SK-N-SH treated with all-trans-retinoic acid at 6 μM for 48 hours (cell line): ENCODE measurements at regions not wholly inside any gene's neighbourhood (a gene's known extent, or its start where the extent isn't known, plus 50 kb on each side); places are given as distances from the start of the nearest gene placed in this dataset.

Experiments used
- ATAC-seq: fragments of 200-7000 bp; cut with Tn5 transposase; 3 replicates; pipeline ENCODE4 v1.9.1; 2020; ENCODE audit warnings: mild to moderate bottlenecking, moderate library complexity
- ARNTL ChIP-seq: fragments of 450-650 bp; formaldehyde crosslinking; IDR thresholded peaks from 2 replicates; pipeline ENCODE4 v1.5.0; 2020; ENCODE audit warnings: low read depth, mild to moderate bottlenecking, moderate library complexity, borderline replicate concordance
- BACH2 ChIP-seq: fragments of 250-450 bp; sonication (Bioruptor Pico); IDR thresholded peaks from 2 replicates; pipeline ENCODE4 v1.9.0; 2021; ENCODE audit warnings: mild to moderate bottlenecking, borderline replicate concordance
- CREB5 ChIP-seq: fragments of 250-450 bp; sonication (Bioruptor Pico); IDR thresholded peaks from 2 replicates; pipeline ENCODE4 v1.5.1; 2020; ENCODE audit warnings: low read depth, mild to moderate bottlenecking, moderate library complexity
- CSDC2 ChIP-seq: fragments of 250-450 bp; sonication (Bioruptor Pico); IDR thresholded peaks from 2 replicates; pipeline ENCODE4 v1.5.0; 2020; ENCODE audit warnings: mild to moderate bottlenecking, moderate library complexity
- CSRNP3 ChIP-seq: fragments of 250-450 bp; sonication (Bioruptor Pico); IDR thresholded peaks from 2 replicates; pipeline ENCODE4 v1.5.1; 2021; ENCODE audit warnings: mild to moderate bottlenecking, moderate library complexity
- ESRRG ChIP-seq: fragments of 250-450 bp; sonication (Bioruptor Pico); IDR thresholded peaks from 2 replicates; pipeline ENCODE4 v1.6.1; 2021; ENCODE audit warnings: mild to moderate bottlenecking
- GLIS3 ChIP-seq: fragments of 250-450 bp; sonication (Bioruptor Pico); IDR thresholded peaks from 2 replicates; pipeline ENCODE4 v1.5.0; 2020; ENCODE audit warnings: mild to moderate bottlenecking, moderate library complexity
- ISL1 ChIP-seq: fragments of 250-450 bp; sonication (Bioruptor Pico); IDR thresholded peaks from 2 replicates; pipeline ENCODE4 v2.1.2; 2022; ENCODE audit warnings: mild to moderate bottlenecking, moderate library complexity
- OSR1 ChIP-seq: fragments of 250-450 bp; sonication (Bioruptor Pico); IDR thresholded peaks from 2 replicates; pipeline ENCODE4 v1.8.0; 2022; ENCODE audit warnings: moderate library complexity, mild to moderate bottlenecking, inconsistent platforms
- POU6F1 ChIP-seq: fragments of 250-450 bp; sonication (Bioruptor Pico); IDR thresholded peaks from 2 replicates; pipeline ENCODE4 v1.8.0; 2021; ENCODE audit warnings: low read depth, mild to moderate bottlenecking, moderate library complexity, borderline replicate concordance
- PPARA ChIP-seq: fragments of 250-450 bp; sonication (Bioruptor Pico); IDR thresholded peaks from 2 replicates; pipeline ENCODE4 v1.5.0; 2020; ENCODE audit warnings: mild to moderate bottlenecking, borderline replicate concordance
- RARB ChIP-seq: fragments of 250-450 bp; sonication (Bioruptor Pico); IDR thresholded peaks from 2 replicates; pipeline ENCODE4 v1.8.0; 2021; ENCODE audit warnings: mild to moderate bottlenecking, moderate library complexity
- SNAI2 ChIP-seq: fragments of 250-450 bp; sonication (Bioruptor Pico); IDR thresholded peaks from 2 replicates; pipeline ENCODE4 v1.5.0; 2020; ENCODE audit warnings: mild to moderate bottlenecking, moderate library complexity
- TCF4 ChIP-seq: fragments of 250-450 bp; sonication (Bioruptor Pico); IDR thresholded peaks from 2 replicates; pipeline ENCODE4 v1.8.0; 2021; ENCODE audit warnings: mild to moderate bottlenecking, moderate library complexity, borderline replicate concordance
- TOX ChIP-seq: fragments of 250-450 bp; sonication (Bioruptor Pico); IDR thresholded peaks from 2 replicates; pipeline ENCODE4 v1.8.0; 2021; ENCODE audit warnings: mild to moderate bottlenecking, moderate library complexity, borderline replicate concordance
- TSHZ2 ChIP-seq: fragments of 250-450 bp; sonication (Bioruptor Pico); IDR thresholded peaks from 2 replicates; pipeline ENCODE4 v1.5.0; 2020; ENCODE audit warnings: mild to moderate bottlenecking, moderate library complexity
- ZC3H10 ChIP-seq: fragments of 250-450 bp; sonication (Bioruptor Pico); IDR thresholded peaks from 2 replicates; pipeline ENCODE4 v1.5.1; 2021; ENCODE audit warnings: mild to moderate bottlenecking, moderate library complexity
- ZFP3 ChIP-seq: fragments of 250-450 bp; sonication (Bioruptor Pico); IDR thresholded peaks from 2 replicates; pipeline ENCODE4 v1.5.0; 2020; ENCODE audit warnings: mild to moderate bottlenecking, moderate library complexity
- ZFP30 ChIP-seq: fragments of 450-650 bp; formaldehyde crosslinking; IDR thresholded peaks from 2 replicates; pipeline ENCODE4 v1.5.0; 2022; ENCODE audit warnings: mild to moderate bottlenecking, moderate library complexity
- ZNF565 ChIP-seq: fragments of 450-650 bp; formaldehyde crosslinking; conservative IDR thresholded peaks from 2 replicates; pipeline ENCODE4 v1.5.0; 2020; ENCODE audit warnings: low read depth, mild to moderate bottlenecking, moderate library complexity
- ZNF70 ChIP-seq: fragments of 450-650 bp; formaldehyde crosslinking; IDR thresholded peaks from 2 replicates; pipeline ENCODE4 v1.5.0; 2020; ENCODE audit warnings: mild to moderate bottlenecking, moderate library complexity
- ZNF8 ChIP-seq: fragments of 450-650 bp; formaldehyde crosslinking; IDR thresholded peaks from 2 replicates; pipeline ENCODE4 v1.5.0; 2020; ENCODE audit warnings: mild to moderate bottlenecking, moderate library complexity

GRCh38 chr21:32197896-32198295, 81.0 kb downstream of the MIS18A start:
- no peak for ATAC-seq
- no peak for TF ChIP-seq ZNF70 (CRISPR knock-in tag)
- no peak for TF ChIP-seq PPARA
- TF ChIP-seq TCF4 (CRISPR knock-in tag), result no peak
- TF ChIP-seq CSDC2 (CRISPR knock-in tag), result no peak
- TF ChIP-seq TSHZ2 (CRISPR knock-in tag), result no peak
- no peak for TF ChIP-seq POU6F1
- TF ChIP-seq OSR1, result no peak
- TF ChIP-seq ZFP3 (CRISPR knock-in tag), result no peak
- no peak for TF ChIP-seq CSRNP3 (CRISPR knock-in tag)

GRCh38 chr21:32196001-32196400, 82.8 kb downstream of the MIS18A start:
- no peak for ATAC-seq
- TF ChIP-seq ZC3H10 (CRISPR knock-in tag), result no peak
- TF ChIP-seq GLIS3 (CRISPR knock-in tag), result no peak
- no peak for TF ChIP-seq ZFP30 (CRISPR knock-in tag)
- TF ChIP-seq CSDC2 (CRISPR knock-in tag), result no peak
- no peak for TF ChIP-seq ZNF8 (CRISPR knock-in tag)
- no peak for TF ChIP-seq ZNF70 (CRISPR knock-in tag)
- no peak for TF ChIP-seq ZFP3 (CRISPR knock-in tag)
- no peak for TF ChIP-seq TCF4 (CRISPR knock-in tag)
- TF ChIP-seq RARB (CRISPR knock-in tag), result no peak
- no peak for TF ChIP-seq BACH2
- TF ChIP-seq CREB5 (CRISPR knock-in tag), result no peak
- TF ChIP-seq ISL1 (CRISPR knock-in tag), result no peak
- TF ChIP-seq CSRNP3 (CRISPR knock-in tag), result no peak
- TF ChIP-seq ESRRG (CRISPR knock-in tag), result no peak
- no peak for TF ChIP-seq ZNF565 (CRISPR knock-in tag)
- TF ChIP-seq TOX (CRISPR knock-in tag), result no peak
- TF ChIP-seq OSR1, result no peak

GRCh38 chr21:32193098-32193465, 85.8 kb downstream of the MIS18A start:
- ATAC-seq, result no peak
- TF ChIP-seq TCF4 (CRISPR knock-in tag), result no peak
- no peak for TF ChIP-seq TSHZ2 (CRISPR knock-in tag)
- no peak for TF ChIP-seq CREB5 (CRISPR knock-in tag)
- no peak for TF ChIP-seq ZFP3 (CRISPR knock-in tag)
- no peak for TF ChIP-seq CSRNP3 (CRISPR knock-in tag)
- no peak for TF ChIP-seq OSR1
- TF ChIP-seq ISL1 (CRISPR knock-in tag), result no peak
- no peak for TF ChIP-seq ARNTL
- TF ChIP-seq ZNF70 (CRISPR knock-in tag), result no peak
- TF ChIP-seq SNAI2 (CRISPR knock-in tag), result no peak
- no peak for TF ChIP-seq ESRRG (CRISPR knock-in tag)
